ENCODE measurements at regions not wholly inside any gene's neighbourhood (a gene's known extent, or its start where the extent isn't known, plus 50 kb on each side); places are given as distances from the start of the nearest gene placed in this dataset.
"Not testable (repeated sequence)": the region's sequence is repeated elsewhere in the genome, so short reads cannot be mapped to it uniquely, and the experiment has no call there.

DNA sequence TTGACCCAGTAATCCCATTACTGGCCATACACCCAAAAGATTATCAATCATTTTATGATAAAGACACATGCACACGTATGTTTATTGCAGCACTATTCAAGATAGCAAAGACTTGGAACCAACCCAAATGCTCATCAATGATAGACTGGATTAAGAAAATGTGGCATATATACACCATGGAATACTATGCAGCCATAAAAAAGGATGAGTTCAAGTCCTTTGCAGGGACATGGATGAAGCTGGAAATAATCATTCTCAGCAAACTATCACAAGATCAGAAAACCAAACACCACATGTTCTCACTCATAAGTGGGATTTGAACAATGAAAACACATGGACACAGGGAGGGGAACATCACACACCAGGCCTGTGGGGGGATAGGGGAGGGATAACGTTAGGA is 785.3 kb downstream of the SH3BGRL start:
- H3K4me1 Mint-ChIP-seq; H3K36me3 ChIP-seq (ENCODE audit: insufficient read depth, low read length); H3K4me3 ChIP-seq (ENCODE audit: low read length in 2 of 2); H3K27ac ChIP-seq (ENCODE audit: low read depth, low read length); CTCF ChIA-PET (ENCODE audit: partially characterized antibody); POLR2A ChIA-PET (ENCODE audit: partially characterized antibody); H3K36me3 Mint-ChIP-seq; H3K27ac Mint-ChIP-seq; H3K9me3 ChIP-seq (ENCODE audit: control insufficient read depth in 1 of 2, low read length in 2 of 2); H3K4me1 ChIP-seq (ENCODE audit: insufficient read depth, low read length); H3K4me3 Mint-ChIP-seq; H3K27me3 Mint-ChIP-seq; intact Hi-C loops (cut with micrococcal nuclease); DNase-seq; H3K27me3 ChIP-seq (ENCODE audit: insufficient read depth, low read length): not testable (repeated sequence)
- peaks cover 0 to 10% (median 2%) of the 10 kb centered on the region in 8 donors for H3K9me3 Mint-ChIP-seq

GRCh38 chrX:81996166-81996565 is 794.3 kb downstream of the SH3BGRL start:
- Mint-ChIP-seq H3K27me3 (no peaks in the 10 kb centered on the region), H3K36me3 (no peaks in the 10 kb centered on the region), H3K27ac (no peak overlapping the region), H3K4me1 (no peaks in the 10 kb centered on the region), H3K9me3 (peaks cover 0 to 22% (median 11%) of the 10 kb centered on the region in 8 donors), H3K4me3 (no peak overlapping the region)
- POLR2A ChIA-PET (ENCODE audit: partially characterized antibody), result no interaction called here
- Histone ChIP-seq H3K27ac (ENCODE audit: low read depth, low read length) (no peak overlapping the region), H3K36me3 (ENCODE audit: insufficient read depth, low read length) (no peaks in the 10 kb centered on the region), H3K4me3 (ENCODE audit: low read length in 2 of 2) (no peak overlapping the region), H3K27me3 (ENCODE audit: insufficient read depth, low read length) (no peaks in the 10 kb centered on the region), H3K4me1 (ENCODE audit: insufficient read depth, low read length) (no peaks in the 10 kb centered on the region), H3K9me3 (ENCODE audit: control insufficient read depth in 1 of 2, low read length in 2 of 2) (no peaks in the 10 kb centered on the region)
- CTCF ChIA-PET (ENCODE audit: partially characterized antibody), result no interaction called here
- DNase-seq, result no peak
- intact Hi-C loops (cut with micrococcal nuclease), result no loop called here

- Histone ChIP-seq H3K4me1 (ENCODE audit: insufficient read depth, low read length) (no peaks in the 10 kb centered on the region), H3K27ac (ENCODE audit: low read depth, low read length) (no peak overlapping the region), H3K36me3 (ENCODE audit: insufficient read depth, low read length) (no peaks in the 10 kb centered on the region), H3K9me3 (ENCODE audit: control insufficient read depth in 1 of 2, low read length in 2 of 2) (no peaks in the 10 kb centered on the region), H3K4me3 (ENCODE audit: low read length in 2 of 2) (no peak overlapping the region), H3K27me3 (ENCODE audit: insufficient read depth, low read length) (no peaks in the 10 kb centered on the region)
- ChIA-PET CTCF (ENCODE audit: partially characterized antibody) (no interaction called here), POLR2A (ENCODE audit: partially characterized antibody) (no interaction called here)
- no peak for DNase-seq
- no peaks in the 10 kb centered on the region for H3K4me1 Mint-ChIP-seq
- no peaks in the 10 kb centered on the region for H3K36me3 Mint-ChIP-seq
- H3K27me3 Mint-ChIP-seq, result no peaks in the 10 kb centered on the region
- intact Hi-C loops (cut with micrococcal nuclease), result no loop called here
- no peak overlapping the region for H3K4me3 Mint-ChIP-seq
- peaks cover 0 to 12% (median 5%) of the 10 kb centered on the region in 8 donors for H3K9me3 Mint-ChIP-seq
- H3K27ac Mint-ChIP-seq, result no peak overlapping the region
These were observed 827.8 kb downstream of the SH3BGRL start for GRCh38 chrX:82029571-82030218.

- H3K36me3 Mint-ChIP-seq, result no peaks in the 10 kb centered on the region
- no peak overlapping the region for H3K4me3 Mint-ChIP-seq
- Histone ChIP-seq H3K4me1 (ENCODE audit: insufficient read depth, low read length) (no peaks in the 10 kb centered on the region), H3K4me3 (ENCODE audit: low read length in 2 of 2) (no peak overlapping the region), H3K36me3 (ENCODE audit: insufficient read depth, low read length) (no peaks in the 10 kb centered on the region), H3K27me3 (ENCODE audit: insufficient read depth, low read length) (no peaks in the 10 kb centered on the region), H3K9me3 (ENCODE audit: control insufficient read depth in 1 of 2, low read length in 2 of 2) (no peaks in the 10 kb centered on the region), H3K27ac (ENCODE audit: low read depth, low read length) (no peak overlapping the region)
- intact Hi-C loops (cut with micrococcal nuclease), result no loop called here
- CTCF ChIA-PET (ENCODE audit: partially characterized antibody), result no interaction called here
- H3K27ac Mint-ChIP-seq, result no peak overlapping the region
- no peak for DNase-seq
- POLR2A ChIA-PET (ENCODE audit: partially characterized antibody), result no interaction called here
- no peaks in the 10 kb centered on the region for H3K4me1 Mint-ChIP-seq
- H3K27me3 Mint-ChIP-seq, result no peaks in the 10 kb centered on the region
- peaks cover 0 to 12% (median 6%) of the 10 kb centered on the region in 8 donors for H3K9me3 Mint-ChIP-seq
These were observed 829.3 kb downstream of the SH3BGRL start for GRCh38 chrX:82031250-82031649.

DNA sequence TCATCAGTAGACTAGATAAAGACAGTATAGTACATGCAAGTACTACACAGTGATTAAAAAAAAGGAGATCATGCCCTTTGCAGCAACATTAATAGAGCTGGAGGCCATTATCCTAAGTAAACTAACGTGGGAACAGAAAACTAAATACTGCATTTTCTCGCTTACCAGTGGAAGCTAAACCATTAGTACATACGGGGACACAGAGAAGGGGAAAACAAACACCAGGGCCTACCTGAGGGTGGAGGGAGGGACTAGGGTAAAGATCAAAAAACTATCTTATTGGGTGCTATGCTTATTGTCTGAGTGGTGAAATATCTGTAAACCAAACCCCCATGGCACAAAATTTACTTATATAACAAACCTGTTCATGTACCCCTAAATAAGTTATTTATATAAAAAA is 836.9 kb downstream of the SH3BGRL start:
- Mint-ChIP-seq H3K4me1 (no peaks in the 10 kb centered on the region), H3K9me3 (peaks cover 0 to 5% (median 0%) of the 10 kb centered on the region in 8 donors)
- intact Hi-C loops (cut with micrococcal nuclease), result no loop called here

GRCh38 chrX:82041034-82041433 is 839.1 kb downstream of the SH3BGRL start:
- Mint-ChIP-seq H3K36me3 (no peaks in the 10 kb centered on the region), H3K27ac (no peak overlapping the region), H3K9me3 (peaks cover 0 to 5% (median 0%) of the 10 kb centered on the region in 8 donors), H3K27me3 (no peaks in the 10 kb centered on the region), H3K4me3 (no peak overlapping the region), H3K4me1 (no peaks in the 10 kb centered on the region)
- intact Hi-C loops (cut with micrococcal nuclease), result no loop called here
- no peak for DNase-seq
- H3K27me3 ChIP-seq (ENCODE audit: insufficient read depth, low read length), result no peaks in the 10 kb centered on the region
- ChIA-PET POLR2A (ENCODE audit: partially characterized antibody) (no interaction called here), CTCF (ENCODE audit: partially characterized antibody) (no interaction called here)
- H3K36me3 ChIP-seq (ENCODE audit: insufficient read depth, low read length), result no peaks in the 10 kb centered on the region
- H3K9me3 ChIP-seq (ENCODE audit: control insufficient read depth in 1 of 2, low read length in 2 of 2), result no peaks in the 10 kb centered on the region
- no peak overlapping the region for H3K4me3 ChIP-seq (ENCODE audit: low read length in 2 of 2)
- no peak overlapping the region for H3K27ac ChIP-seq (ENCODE audit: low read depth, low read length)
- H3K4me1 ChIP-seq (ENCODE audit: insufficient read depth, low read length), result no peaks in the 10 kb centered on the region

More for the DNA sequence above, 836.9 kb downstream of the SH3BGRL start:
- Mint-ChIP-seq H3K36me3 (no peaks in the 10 kb centered on the region), H3K4me3 (no peak overlapping the region), H3K27me3 (no peaks in the 10 kb centered on the region), H3K27ac (peak overlapping the region in 2 of 7 donors; percentile 51 to 55)
- no peak overlapping the region for H3K4me3 ChIP-seq (ENCODE audit: low read length in 2 of 2)
- H3K27me3 ChIP-seq (ENCODE audit: insufficient read depth, low read length), result no peaks in the 10 kb centered on the region
- H3K27ac ChIP-seq (ENCODE audit: low read depth, low read length), result no peak overlapping the region
- CTCF ChIA-PET (ENCODE audit: partially characterized antibody), result no interaction called here
- no peaks in the 10 kb centered on the region for H3K9me3 ChIP-seq (ENCODE audit: control insufficient read depth in 1 of 2, low read length in 2 of 2)
- H3K36me3 ChIP-seq (ENCODE audit: insufficient read depth, low read length), result no peaks in the 10 kb centered on the region
- H3K4me1 ChIP-seq (ENCODE audit: insufficient read depth, low read length), result no peaks in the 10 kb centered on the region
- POLR2A ChIA-PET (ENCODE audit: partially characterized antibody), result no interaction called here
- DNase-seq, result no peak

- Histone ChIP-seq H3K27me3 (ENCODE audit: insufficient read depth, low read length) (no peaks in the 10 kb centered on the region), H3K4me3 (ENCODE audit: low read length in 2 of 2) (no peak overlapping the region), H3K9me3 (ENCODE audit: control insufficient read depth in 1 of 2, low read length in 2 of 2) (no peaks in the 10 kb centered on the region), H3K4me1 (ENCODE audit: insufficient read depth, low read length) (no peaks in the 10 kb centered on the region), H3K27ac (ENCODE audit: low read depth, low read length) (no peak overlapping the region), H3K36me3 (ENCODE audit: insufficient read depth, low read length) (no peaks in the 10 kb centered on the region)
- H3K36me3 Mint-ChIP-seq, result no peaks in the 10 kb centered on the region
- no peaks in the 10 kb centered on the region for H3K4me1 Mint-ChIP-seq
- H3K4me3 Mint-ChIP-seq, result no peak overlapping the region
- intact Hi-C loops (cut with micrococcal nuclease), result no loop called here
- H3K27ac Mint-ChIP-seq, result no peak overlapping the region
- ChIA-PET CTCF (ENCODE audit: partially characterized antibody) (no interaction called here), POLR2A (ENCODE audit: partially characterized antibody) (no interaction called here)
- H3K9me3 Mint-ChIP-seq, result no peaks in the 10 kb centered on the region
- no peaks in the 10 kb centered on the region for H3K27me3 Mint-ChIP-seq
- no peak for DNase-seq
These were observed 856.8 kb downstream of the SH3BGRL start for GRCh38 chrX:82058728-82059127.

GRCh38 chrX:82070948-82071347 is 869.0 kb downstream of the SH3BGRL start:
- H3K4me3 ChIP-seq (ENCODE audit: low read length in 2 of 2), result no peak overlapping the region
- no peaks in the 10 kb centered on the region for H3K27me3 Mint-ChIP-seq
- no peak overlapping the region for H3K4me3 Mint-ChIP-seq
- POLR2A ChIA-PET (ENCODE audit: partially characterized antibody), result no interaction called here
- no peak for DNase-seq
- H3K9me3 Mint-ChIP-seq, result peaks cover 0 to 4% (median 0%) of the 10 kb centered on the region in 8 donors
- no peaks in the 10 kb centered on the region for H3K4me1 ChIP-seq (ENCODE audit: insufficient read depth, low read length)
- no peak overlapping the region for H3K27ac ChIP-seq (ENCODE audit: low read depth, low read length)
- H3K36me3 Mint-ChIP-seq, result no peaks in the 10 kb centered on the region
- H3K27ac Mint-ChIP-seq, result no peak overlapping the region
- CTCF ChIA-PET (ENCODE audit: partially characterized antibody), result no interaction called here
- H3K27me3 ChIP-seq (ENCODE audit: insufficient read depth, low read length), result no peaks in the 10 kb centered on the region
- intact Hi-C loops (cut with micrococcal nuclease), result no loop called here
- H3K4me1 Mint-ChIP-seq, result no peaks in the 10 kb centered on the region
- no peaks in the 10 kb centered on the region for H3K36me3 ChIP-seq (ENCODE audit: insufficient read depth, low read length)
- H3K9me3 ChIP-seq (ENCODE audit: control insufficient read depth in 1 of 2, low read length in 2 of 2), result no peaks in the 10 kb centered on the region
